GM12878 (cell line): ENCODE measurements at regions not wholly inside any gene's neighbourhood (a gene's known extent, or its start where the extent isn't known, plus 50 kb on each side); places are given as distances from the start of the nearest gene placed in this dataset.

Source experiments
- E2F4 ChIP-seq: IDR thresholded peaks from 2 replicates; pipeline ENCODE4 v1.6.1; 2012; ENCODE audit warnings: low read depth, low read length, improper control_type of control experiment
- IKZF1 ChIP-seq: fragments of 450-650 bp; conservative IDR thresholded peaks from 2 replicates; pipeline ENCODE4 v1.6.1; 2017; ENCODE audit warnings: antibody characterized with exemption, mild to moderate bottlenecking
- NKRF ChIP-seq: fragments of 450-650 bp; conservative IDR thresholded peaks from 2 replicates; pipeline ENCODE4 v1.6.1; 2017; ENCODE audit warnings: mild to moderate bottlenecking, moderate library complexity
- POLR2A ChIP-seq: IDR thresholded peaks from 2 replicates; pipeline ENCODE4 v1.6.1; 2011; ENCODE audit warnings: low read depth, mild to moderate bottlenecking, low read length
- POLR2AphosphoS5 ChIP-seq: IDR thresholded peaks from 2 replicates; pipeline ENCODE4 v1.6.1; 2011; ENCODE audit warnings: mild to moderate bottlenecking, low read length, inconsistent platforms
- SP1 ChIP-seq: IDR thresholded peaks from one replicate; pipeline ENCODE4 v1.6.1; 2011; ENCODE audit warnings: low read depth, low read length
- SRF ChIP-seq, 2 experiments: IDR thresholded peaks; 2 replicates each; pipeline ENCODE4 v1.6.1; 2011; ENCODE audit warnings: low read depth in 2 of 2, low read length in 2 of 2, mild to moderate bottlenecking in 1 of 2, moderate library complexity in 1 of 2

- TF ChIP-seq POLR2A (no peak), E2F4 (no peak), POLR2AphosphoS5 (no peak), IKZF1 (no peak), NKRF (no peak), SP1 (no peak), SRF (IDR thresholded peaks at IDR 0.05; ENCODE audit: low read depth in 2 of 2, low read length in 2 of 2) (no peak)
Observed at GRCh38 chr1:209224886-209225285, 358.6 kb upstream of the CAMK1G start.
